ENCODE measurements at regions not wholly inside any gene's neighbourhood (a gene's known extent, or its start where the extent isn't known, plus 50 kb on each side); places are given as distances from the start of the nearest gene placed in this dataset.

GRCh38 chr13:99027661-99028425 lies 50.0 kb upstream of the DOCK9 start:
- peaks cover 89% of the 10 kb centered on the region for H3K4me1 Mint-ChIP-seq (ENCODE audit: low read depth)

GRCh38 chr13:99028890-99029289 lies 51.0 kb upstream of the DOCK9 start:
- Mint-ChIP-seq H3K9me3 (ENCODE audit: low read depth) (no peaks in the 10 kb centered on the region), H3K36me3 (peaks cover 8% of the 10 kb centered on the region), H3K4me3 (no peak overlapping the region), H3K27ac (peak overlapping the region; percentile 66), H3K4me1 (ENCODE audit: low read depth) (peaks cover 88% of the 10 kb centered on the region), H3K27me3 (no peaks in the 10 kb centered on the region)

More at GRCh38 chr13:99027661-99028425, 50.0 kb upstream of the DOCK9 start:
- Mint-ChIP-seq H3K27ac (peak overlapping the region; percentile 87), H3K36me3 (peaks cover 6% of the 10 kb centered on the region), H3K4me3 (peak overlapping the region; percentile 56), H3K27me3 (no peaks in the 10 kb centered on the region), H3K9me3 (ENCODE audit: low read depth) (no peaks in the 10 kb centered on the region)

GRCh38 chr13:99029576-99029975 lies 51.7 kb upstream of the DOCK9 start:
- Mint-ChIP-seq H3K36me3 (peaks cover 9% of the 10 kb centered on the region), H3K27ac (no peak overlapping the region), H3K4me3 (no peak overlapping the region), H3K9me3 (ENCODE audit: low read depth) (no peaks in the 10 kb centered on the region), H3K27me3 (no peaks in the 10 kb centered on the region), H3K4me1 (ENCODE audit: low read depth) (peaks cover 85% of the 10 kb centered on the region)

GRCh38 chr13:99030326-99030725 lies 52.5 kb upstream of the DOCK9 start:
- Mint-ChIP-seq H3K4me1 (ENCODE audit: low read depth) (peaks cover 78% of the 10 kb centered on the region), H3K36me3 (peaks cover 13% of the 10 kb centered on the region), H3K9me3 (ENCODE audit: low read depth) (no peaks in the 10 kb centered on the region), H3K27ac (peak overlapping the region; percentile 65), H3K4me3 (no peak overlapping the region), H3K27me3 (no peaks in the 10 kb centered on the region)

- H3K36me3 Mint-ChIP-seq, result peaks cover 21% of the 10 kb centered on the region
- H3K9me3 Mint-ChIP-seq (ENCODE audit: low read depth), result peaks cover 6% of the 10 kb centered on the region
- H3K4me3 Mint-ChIP-seq, result no peak overlapping the region
- H3K27ac Mint-ChIP-seq, result no peak overlapping the region
- no peaks in the 10 kb centered on the region for H3K27me3 Mint-ChIP-seq
- peaks cover 63% of the 10 kb centered on the region for H3K4me1 Mint-ChIP-seq (ENCODE audit: low read depth)
Observed at GRCh38 chr13:99031832-99032231, 54.0 kb upstream of the DOCK9 start.

GRCh38 chr13:99033814-99034213 lies 56.0 kb upstream of the DOCK9 start:
- peaks cover 6% of the 10 kb centered on the region for H3K9me3 Mint-ChIP-seq (ENCODE audit: low read depth)
- H3K27me3 Mint-ChIP-seq, result no peaks in the 10 kb centered on the region
- peaks cover 55% of the 10 kb centered on the region for H3K4me1 Mint-ChIP-seq (ENCODE audit: low read depth)
- peak overlapping the region; percentile 47 for H3K27ac Mint-ChIP-seq
- no peak overlapping the region for H3K4me3 Mint-ChIP-seq
- H3K36me3 Mint-ChIP-seq, result peaks cover 21% of the 10 kb centered on the region

GRCh38 chr13:99034333-99035085 lies 56.6 kb upstream of the DOCK9 start:
- peak overlapping the region; percentile 47 for H3K27ac Mint-ChIP-seq
- no peak overlapping the region for H3K4me3 Mint-ChIP-seq
- H3K9me3 Mint-ChIP-seq (ENCODE audit: low read depth), result peaks cover 6% of the 10 kb centered on the region
- peaks cover 19% of the 10 kb centered on the region for H3K36me3 Mint-ChIP-seq
- peaks cover 56% of the 10 kb centered on the region for H3K4me1 Mint-ChIP-seq (ENCODE audit: low read depth)
- no peaks in the 10 kb centered on the region for H3K27me3 Mint-ChIP-seq

GRCh38 chr13:99035715-99036114 lies 57.9 kb upstream of the DOCK9 start:
- no peak overlapping the region for H3K27ac Mint-ChIP-seq

GRCh38 chr13:99037756-99038155 lies 59.9 kb upstream of the DOCK9 start:
- Mint-ChIP-seq H3K4me1 (ENCODE audit: low read depth) (peaks cover 62% of the 10 kb centered on the region), H3K27me3 (no peaks in the 10 kb centered on the region), H3K9me3 (ENCODE audit: low read depth) (peaks cover 6% of the 10 kb centered on the region), H3K4me3 (no peak overlapping the region), H3K36me3 (peaks cover 22% of the 10 kb centered on the region), H3K27ac (peak overlapping the region; percentile 34)

More at GRCh38 chr13:99035715-99036114, 57.9 kb upstream of the DOCK9 start:
- Mint-ChIP-seq H3K4me1 (ENCODE audit: low read depth) (peaks cover 55% of the 10 kb centered on the region), H3K36me3 (peaks cover 19% of the 10 kb centered on the region), H3K27me3 (no peaks in the 10 kb centered on the region), H3K9me3 (ENCODE audit: low read depth) (peaks cover 6% of the 10 kb centered on the region), H3K4me3 (no peak overlapping the region)

- Mint-ChIP-seq H3K9me3 (ENCODE audit: low read depth) (peaks cover 6% of the 10 kb centered on the region), H3K27ac (peak overlapping the region; percentile 4), H3K4me1 (ENCODE audit: low read depth) (peaks cover 70% of the 10 kb centered on the region), H3K27me3 (no peaks in the 10 kb centered on the region), H3K36me3 (peaks cover 19% of the 10 kb centered on the region), H3K4me3 (no peak overlapping the region)
Observed at GRCh38 chr13:99039718-99040280, 61.9 kb upstream of the DOCK9 start.

- peaks cover 11% of the 10 kb centered on the region for H3K36me3 Mint-ChIP-seq
- no peaks in the 10 kb centered on the region for H3K27me3 Mint-ChIP-seq
- H3K4me3 Mint-ChIP-seq, result no peak overlapping the region
- H3K9me3 Mint-ChIP-seq (ENCODE audit: low read depth), result peaks cover 4% of the 10 kb centered on the region
- H3K27ac Mint-ChIP-seq, result peak overlapping the region; percentile 59
- peaks cover 78% of the 10 kb centered on the region for H3K4me1 Mint-ChIP-seq (ENCODE audit: low read depth)
Observed at GRCh38 chr13:99040536-99041131, 62.8 kb upstream of the DOCK9 start.

GRCh38 chr13:99041337-99041736 lies 63.5 kb upstream of the DOCK9 start:
- H3K9me3 Mint-ChIP-seq (ENCODE audit: low read depth), result no peaks in the 10 kb centered on the region
- H3K4me3 Mint-ChIP-seq, result peak overlapping the region; percentile 20
- peaks cover 84% of the 10 kb centered on the region for H3K4me1 Mint-ChIP-seq (ENCODE audit: low read depth)
- peaks cover 7% of the 10 kb centered on the region for H3K36me3 Mint-ChIP-seq
- no peaks in the 10 kb centered on the region for H3K27me3 Mint-ChIP-seq
- H3K27ac Mint-ChIP-seq, result peak overlapping the region; percentile 58

- Mint-ChIP-seq H3K4me1 (ENCODE audit: low read depth) (peaks cover 89% of the 10 kb centered on the region), H3K36me3 (peaks cover 7% of the 10 kb centered on the region), H3K9me3 (ENCODE audit: low read depth) (no peaks in the 10 kb centered on the region), H3K4me3 (peak overlapping the region; percentile 20), H3K27ac (peak overlapping the region; percentile 58), H3K27me3 (no peaks in the 10 kb centered on the region)
Observed at GRCh38 chr13:99041788-99042187, 63.9 kb upstream of the DOCK9 start.

- H3K9me3 Mint-ChIP-seq (ENCODE audit: low read depth), result no peaks in the 10 kb centered on the region
- peak overlapping the region; percentile 83 for H3K27ac Mint-ChIP-seq
- peaks cover 6% of the 10 kb centered on the region for H3K36me3 Mint-ChIP-seq
- no peak overlapping the region for H3K4me3 Mint-ChIP-seq
- no peaks in the 10 kb centered on the region for H3K27me3 Mint-ChIP-seq
- H3K4me1 Mint-ChIP-seq (ENCODE audit: low read depth), result peaks cover 92% of the 10 kb centered on the region
Observed at GRCh38 chr13:99042521-99043250, 64.8 kb upstream of the DOCK9 start.

Measured in activated naive CD8-positive, alpha-beta T cell (primary cell).